Activated T-helper 2 cell treated with anti-CD3 and anti-CD28 coated beads, Interferon-gamma antibody, Interleukin-2, Interleukin-4, amounts not matched to agents 10 μg/mL and 5 μg/mL and 100 μg/mL, durations not matched to agents 14 hours and 24 hours and 36 hours (primary cell): ENCODE measurements at regions not wholly inside any gene's neighbourhood (a gene's known extent, or its start where the extent isn't known, plus 50 kb on each side); places are given as distances from the start of the nearest gene placed in this dataset.

Experiments
- DNase-seq: peaks from one replicate; pipeline ENCODE4 v3.0.0; 2021; ENCODE audit warnings: low spot score
- H3K27ac Mint-ChIP-seq: one replicate; pipeline ENCODE4 v1.8.0; 2021; ENCODE audit warnings: mixed read lengths
- H3K27me3 Mint-ChIP-seq: one replicate; pipeline ENCODE4 v1.8.0; 2021; ENCODE audit warnings: low read depth, mixed read lengths
- H3K36me3 Mint-ChIP-seq: one replicate; pipeline ENCODE4 v1.8.0; 2021; ENCODE audit warnings: low read depth, mixed read lengths
- H3K4me1 Mint-ChIP-seq: one replicate; pipeline ENCODE4 v1.8.0; 2021; ENCODE audit warnings: low read depth, mixed read lengths
- H3K4me3 Mint-ChIP-seq: one replicate; pipeline ENCODE4 v1.8.0; 2021; ENCODE audit warnings: low read depth, mild to moderate bottlenecking, moderate library complexity, mixed read lengths
- H3K9me3 Mint-ChIP-seq: one replicate; pipeline ENCODE4 v1.8.0; 2021; ENCODE audit warnings: mixed read lengths
- intact Hi-C: fragments of 100-400 bp; cut with micrococcal nuclease; formaldehyde crosslinking; loops from one replicate; pipeline ENCODE4 v1.15.1; 2023

GRCh38 chrX:57848857-57849256 is 61.4 kb downstream of the ZXDA start:
- H3K9me3 Mint-ChIP-seq: peaks cover 12% of the 10 kb centered on the region
- no peaks in the 10 kb centered on the region for H3K27me3 Mint-ChIP-seq
- no peaks in the 10 kb centered on the region for H3K4me1 Mint-ChIP-seq
- DNase-seq: no peak
- no peak overlapping the region for H3K4me3 Mint-ChIP-seq
- no peaks in the 10 kb centered on the region for H3K36me3 Mint-ChIP-seq
- intact Hi-C loops: no loop called here
- no peak overlapping the region for H3K27ac Mint-ChIP-seq

GRCh38 chrX:57822818-57823217 is 87.4 kb downstream of the ZXDA start:
- intact Hi-C loops: loop anchor here (5.0 kb wide), 1 partner anchor 204 kb away; no protein-coding TSS in a partner anchor
- no peaks in the 10 kb centered on the region for H3K36me3 Mint-ChIP-seq
- H3K27ac Mint-ChIP-seq: no peak overlapping the region
- no peak for DNase-seq
- H3K4me1 Mint-ChIP-seq: peaks cover 1% of the 10 kb centered on the region
- H3K27me3 Mint-ChIP-seq: no peaks in the 10 kb centered on the region
- H3K4me3 Mint-ChIP-seq: no peak overlapping the region
- H3K9me3 Mint-ChIP-seq: no peaks in the 10 kb centered on the region

GRCh38 chrX:57822398-57822797 is 87.9 kb downstream of the ZXDA start:
- Mint-ChIP-seq H3K27ac (no peak overlapping the region), H3K9me3 (no peaks in the 10 kb centered on the region), H3K36me3 (no peaks in the 10 kb centered on the region), H3K27me3 (no peaks in the 10 kb centered on the region), H3K4me1 (peaks cover 1% of the 10 kb centered on the region), H3K4me3 (no peak overlapping the region)
- intact Hi-C loops: loop anchor here (5.0 kb wide), 1 partner anchor 205 kb away; no protein-coding TSS in a partner anchor
- DNase-seq: no peak

GRCh38 chrX:57821703-57822387 is 88.4 kb downstream of the ZXDA start:
- intact Hi-C loops: loop anchor here (1.0 to 5.0 kb wide), 2 partner anchors 97 to 205 kb away; no protein-coding TSS in a partner anchor
- no peak overlapping the region for H3K4me3 Mint-ChIP-seq
- H3K4me1 Mint-ChIP-seq: peaks cover 1% of the 10 kb centered on the region
- no peak overlapping the region for H3K27ac Mint-ChIP-seq
- H3K27me3 Mint-ChIP-seq: no peaks in the 10 kb centered on the region
- no peaks in the 10 kb centered on the region for H3K9me3 Mint-ChIP-seq
- no peaks in the 10 kb centered on the region for H3K36me3 Mint-ChIP-seq
- DNase-seq: no peak

- H3K36me3 Mint-ChIP-seq: no peaks in the 10 kb centered on the region
- H3K4me3 Mint-ChIP-seq: no peak overlapping the region
- intact Hi-C loops: no loop called here
- H3K9me3 Mint-ChIP-seq: no peaks in the 10 kb centered on the region
- H3K4me1 Mint-ChIP-seq: peaks cover 1% of the 10 kb centered on the region
- no peaks in the 10 kb centered on the region for H3K27me3 Mint-ChIP-seq
- no peak overlapping the region for H3K27ac Mint-ChIP-seq
- no peak for DNase-seq
These were observed 93.0 kb downstream of the ZXDA start for GRCh38 chrX:57817302-57817701.

- Mint-ChIP-seq H3K9me3 (no peaks in the 10 kb centered on the region), H3K36me3 (no peaks in the 10 kb centered on the region), H3K27ac (no peak overlapping the region), H3K4me3 (no peak overlapping the region), H3K27me3 (no peaks in the 10 kb centered on the region), H3K4me1 (no peaks in the 10 kb centered on the region)
- intact Hi-C loops: no loop called here
- no peak for DNase-seq
These were observed 92.6 kb upstream of the NLRP2B start for GRCh38 chrX:57772637-57773036.

GRCh38 chrX:57771689-57772088 is 91.6 kb upstream of the NLRP2B start:
- Mint-ChIP-seq H3K4me3 (no peak overlapping the region), H3K36me3 (no peaks in the 10 kb centered on the region), H3K27ac (no peak overlapping the region), H3K27me3 (no peaks in the 10 kb centered on the region), H3K4me1 (no peaks in the 10 kb centered on the region), H3K9me3 (no peaks in the 10 kb centered on the region)
- no peak for DNase-seq
- intact Hi-C loops: no loop called here

GRCh38 chrX:57752866-57753265 is 72.8 kb upstream of the NLRP2B start:
- H3K9me3 Mint-ChIP-seq: peaks cover 12% of the 10 kb centered on the region
- no peaks in the 10 kb centered on the region for H3K4me1 Mint-ChIP-seq
- intact Hi-C loops: no loop called here
- H3K36me3 Mint-ChIP-seq: no peaks in the 10 kb centered on the region
- no peak for DNase-seq
- no peak overlapping the region for H3K27ac Mint-ChIP-seq
- H3K4me3 Mint-ChIP-seq: no peak overlapping the region
- H3K27me3 Mint-ChIP-seq: no peaks in the 10 kb centered on the region

GRCh38 chrX:57741107-57741506 is 61.0 kb upstream of the NLRP2B start:
- intact Hi-C loops: no loop called here
- no peaks in the 10 kb centered on the region for H3K27me3 Mint-ChIP-seq
- no peaks in the 10 kb centered on the region for H3K4me1 Mint-ChIP-seq
- no peak overlapping the region for H3K4me3 Mint-ChIP-seq
- no peaks in the 10 kb centered on the region for H3K36me3 Mint-ChIP-seq
- no peak overlapping the region for H3K27ac Mint-ChIP-seq
- DNase-seq: no peak
- H3K9me3 Mint-ChIP-seq: no peaks in the 10 kb centered on the region

- no peak for DNase-seq
- H3K27me3 Mint-ChIP-seq: no peaks in the 10 kb centered on the region
- no peak overlapping the region for H3K27ac Mint-ChIP-seq
- no peaks in the 10 kb centered on the region for H3K4me1 Mint-ChIP-seq
- H3K36me3 Mint-ChIP-seq: no peaks in the 10 kb centered on the region
- intact Hi-C loops: no loop called here
- no peaks in the 10 kb centered on the region for H3K9me3 Mint-ChIP-seq
- H3K4me3 Mint-ChIP-seq: no peak overlapping the region
These were observed 57.8 kb upstream of the NLRP2B start for GRCh38 chrX:57737881-57738280.
